ENCODE measurements at regions not wholly inside any gene's neighbourhood (a gene's known extent, or its start where the extent isn't known, plus 50 kb on each side); places are given as distances from the start of the nearest gene placed in this dataset.

- TF ChIP-seq, protein P1, sequence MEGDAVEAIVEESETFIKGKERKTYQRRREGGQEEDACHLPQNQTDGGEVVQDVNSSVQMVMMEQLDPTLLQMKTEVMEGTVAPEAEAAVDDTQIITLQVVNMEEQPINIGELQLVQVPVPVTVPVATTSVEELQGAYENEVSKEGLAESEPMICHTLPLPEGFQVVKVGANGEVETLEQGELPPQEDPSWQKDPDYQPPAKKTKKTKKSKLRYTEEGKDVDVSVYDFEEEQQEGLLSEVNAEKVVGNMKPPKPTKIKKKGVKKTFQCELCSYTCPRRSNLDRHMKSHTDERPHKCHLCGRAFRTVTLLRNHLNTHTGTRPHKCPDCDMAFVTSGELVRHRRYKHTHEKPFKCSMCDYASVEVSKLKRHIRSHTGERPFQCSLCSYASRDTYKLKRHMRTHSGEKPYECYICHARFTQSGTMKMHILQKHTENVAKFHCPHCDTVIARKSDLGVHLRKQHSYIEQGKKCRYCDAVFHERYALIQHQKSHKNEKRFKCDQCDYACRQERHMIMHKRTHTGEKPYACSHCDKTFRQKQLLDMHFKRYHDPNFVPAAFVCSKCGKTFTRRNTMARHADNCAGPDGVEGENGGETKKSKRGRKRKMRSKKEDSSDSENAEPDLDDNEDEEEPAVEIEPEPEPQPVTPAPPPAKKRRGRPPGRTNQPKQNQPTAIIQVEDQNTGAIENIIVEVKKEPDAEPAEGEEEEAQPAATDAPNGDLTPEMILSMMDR (IDR thresholded peaks at IDR 0.05; ENCODE audit: low read length), result no peak
- no peak for TF ChIP-seq EZH2 (IDR thresholded peaks at IDR 0.05; ENCODE audit: borderline replicate concordance, low read length)
Measured at GRCh38 chr2:59882822-59883221, 670.6 kb downstream of the BCL11A start.

Data from OCI-LY1 (cell line).